Neural progenitor cell (in vitro differentiated cells): ENCODE measurements at regions not wholly inside any gene's neighbourhood (a gene's known extent, or its start where the extent isn't known, plus 50 kb on each side); places are given as distances from the start of the nearest gene placed in this dataset.

Source experiments
- DNase-seq: peaks from one replicate; pipeline ENCODE4 v3.0.0-alpha.2; 2016; ENCODE audit warnings: low spot score
- H2AFZ ChIP-seq: fragments of 200-600 bp; sonication (generic); replicated peaks from 2 replicates; pipeline ENCODE4 v1.6.1; 2016; ENCODE audit warnings: antibody characterized with exemption
- H3F3A ChIP-seq: fragments of 200-600 bp; sonication (generic); 2 replicates; pipeline ENCODE4 v1.6.1; 2016; ENCODE audit warnings: antibody characterized with exemption, low read depth
- H3K27ac ChIP-seq: fragments of 200-600 bp; sonication (generic); 2 replicates; pipeline ENCODE4 v1.5.1; 2016; ENCODE audit warnings: mild to moderate bottlenecking
- H3K27me3 ChIP-seq: fragments of 200-600 bp; sonication (generic); 2 replicates; pipeline ENCODE4 v1.6.1; 2016; ENCODE audit warnings: mild to moderate bottlenecking, moderate library complexity
- H3K36me3 ChIP-seq: fragments of 200-600 bp; sonication (generic); 2 replicates; pipeline ENCODE4 v1.5.1; 2016
- H3K4me1 ChIP-seq: fragments of 200-600 bp; sonication (generic); 2 replicates; pipeline ENCODE4 v1.6.1; 2016; ENCODE audit warnings: mixed run types
- H3K4me2 ChIP-seq: fragments of 200-600 bp; sonication (generic); 2 replicates; pipeline ENCODE4 v1.6.1; 2016
- H3K4me3 ChIP-seq: fragments of 200-600 bp; sonication (generic); 2 replicates; pipeline ENCODE4 v1.5.1; 2016
- H3K79me2 ChIP-seq: fragments of 200-600 bp; sonication (generic); 2 replicates; pipeline ENCODE4 v1.6.1; 2016; ENCODE audit warnings: low read depth
- H3K9ac ChIP-seq: fragments of 200-600 bp; sonication (generic); 2 replicates; pipeline ENCODE4 v1.6.1; 2016
- H3K9me3 ChIP-seq: fragments of 200-600 bp; sonication (generic); 2 replicates; pipeline ENCODE4 v1.5.1; 2016; ENCODE audit warnings: low read depth
- H4K20me1 ChIP-seq: fragments of 200-600 bp; sonication (generic); 2 replicates; pipeline ENCODE4 v1.6.1; 2016; ENCODE audit warnings: low read depth
- H3K27ac Mint-ChIP-seq: 3 replicates; pipeline ENCODE4 v1.8.0; 2021; ENCODE audit warnings: mixed read lengths
- H3K27me3 Mint-ChIP-seq: 2 replicates; pipeline ENCODE4 v1.8.0; 2022; ENCODE audit warnings: low read depth, mild to moderate bottlenecking, inconsistent platforms, moderate library complexity, mixed read lengths; ENCODE audit not compliant: insufficient read depth
- H3K36me3 Mint-ChIP-seq: 3 replicates; pipeline ENCODE4 v1.8.0; 2021; ENCODE audit warnings: mixed read lengths
- H3K4me1 Mint-ChIP-seq: 3 replicates; pipeline ENCODE4 v1.8.0; 2021; ENCODE audit warnings: mixed read lengths
- H3K4me3 Mint-ChIP-seq: 3 replicates; pipeline ENCODE4 v1.8.0; 2021; ENCODE audit warnings: mild to moderate bottlenecking, moderate library complexity, mixed read lengths
- H3K9me3 Mint-ChIP-seq: 3 replicates; pipeline ENCODE4 v1.8.0; 2020; ENCODE audit warnings: mixed read lengths
- CTCF ChIP-seq: fragments of 200-600 bp; sonication (generic); IDR thresholded peaks from 2 replicates; pipeline ENCODE4 v1.5.1; 2017; ENCODE audit warnings: antibody characterized with exemption, mild to moderate bottlenecking
- EZH2 ChIP-seq: fragments of 200-600 bp; sonication (generic); IDR thresholded peaks from 2 replicates; pipeline ENCODE4 v1.6.1; 2017; ENCODE audit warnings: antibody characterized with exemption, mild to moderate bottlenecking, moderate library complexity
- EZH2phosphoT487 ChIP-seq: fragments of 200-600 bp; sonication (generic); IDR thresholded peaks from 2 replicates; pipeline ENCODE4 v1.6.1; 2017; ENCODE audit warnings: antibody characterized with exemption

GRCh38 chr6:49269190-49269589, 193.9 kb downstream of the MMUT start:
- Histone ChIP-seq H3K4me2 (no peak overlapping the region), H3K4me3 (no peak overlapping the region), H3K9me3 (no peaks in the 10 kb centered on the region), H3K36me3 (no peaks in the 10 kb centered on the region), H3K27me3 (no peaks in the 10 kb centered on the region), H4K20me1 (no peaks in the 10 kb centered on the region), H3K27ac (no peak overlapping the region), H2AFZ (no peak overlapping the region), H3K4me1 (no peaks in the 10 kb centered on the region), H3K9ac (no peak overlapping the region), H3K79me2 (no peaks in the 10 kb centered on the region), H3F3A (no peaks in the 10 kb centered on the region)
- Mint-ChIP-seq H3K9me3 (peaks cover 2% of the 10 kb centered on the region), H3K4me3 (no peak overlapping the region), H3K27me3 (no peaks in the 10 kb centered on the region), H3K27ac (no peak overlapping the region), H3K4me1 (no peaks in the 10 kb centered on the region), H3K36me3 (no peaks in the 10 kb centered on the region)
- no peak for DNase-seq
- no peak for TF ChIP-seq EZH2phosphoT487
- TF ChIP-seq CTCF, result no peak
- no peak for TF ChIP-seq EZH2

- DNase-seq, result no peak
- Histone ChIP-seq H3F3A (no peaks in the 10 kb centered on the region), H3K4me3 (no peak overlapping the region), H3K9ac (no peak overlapping the region), H4K20me1 (no peaks in the 10 kb centered on the region), H3K4me1 (no peaks in the 10 kb centered on the region), H3K4me2 (no peak overlapping the region), H2AFZ (no peak overlapping the region), H3K27me3 (no peaks in the 10 kb centered on the region), H3K36me3 (no peaks in the 10 kb centered on the region), H3K79me2 (no peaks in the 10 kb centered on the region), H3K9me3 (no peaks in the 10 kb centered on the region), H3K27ac (no peak overlapping the region)
- Mint-ChIP-seq H3K4me1 (no peaks in the 10 kb centered on the region), H3K27me3 (no peaks in the 10 kb centered on the region), H3K4me3 (no peak overlapping the region), H3K9me3 (peaks cover 2% of the 10 kb centered on the region), H3K27ac (no peak overlapping the region), H3K36me3 (no peaks in the 10 kb centered on the region)
- no peak for TF ChIP-seq CTCF
- no peak for TF ChIP-seq EZH2
- no peak for TF ChIP-seq EZH2phosphoT487
Observed at GRCh38 chr6:49264909-49265308, 198.1 kb downstream of the MMUT start.

GRCh38 chr6:49264496-49264895, 198.6 kb downstream of the MMUT start:
- no peak overlapping the region for H3K4me3 Mint-ChIP-seq
- H4K20me1 ChIP-seq, result no peaks in the 10 kb centered on the region
- no peak for TF ChIP-seq CTCF
- no peak for TF ChIP-seq EZH2
- TF ChIP-seq EZH2phosphoT487, result no peak

More at GRCh38 chr6:49264496-49264895, 198.6 kb downstream of the MMUT start:
- Mint-ChIP-seq H3K27ac (no peak overlapping the region), H3K4me1 (no peaks in the 10 kb centered on the region), H3K9me3 (peaks cover 2% of the 10 kb centered on the region), H3K36me3 (no peaks in the 10 kb centered on the region), H3K27me3 (no peaks in the 10 kb centered on the region)
- Histone ChIP-seq H3K4me3 (no peak overlapping the region), H3K79me2 (no peaks in the 10 kb centered on the region), H3K27me3 (no peaks in the 10 kb centered on the region), H3K4me1 (no peaks in the 10 kb centered on the region), H3F3A (no peaks in the 10 kb centered on the region), H3K9ac (no peak overlapping the region), H3K4me2 (no peak overlapping the region), H3K36me3 (no peaks in the 10 kb centered on the region), H3K9me3 (no peaks in the 10 kb centered on the region), H2AFZ (no peak overlapping the region), H3K27ac (no peak overlapping the region)
- no peak for DNase-seq
